Activated CD4-positive, alpha-beta T cell treated with anti-CD3 and anti-CD28 coated beads, Interleukin-2, amount 50 U/mL, for 1 hour (primary cell): ENCODE measurements at regions not wholly inside any gene's neighbourhood (a gene's known extent, or its start where the extent isn't known, plus 50 kb on each side); places are given as distances from the start of the nearest gene placed in this dataset.

ENCODE experiments used
- DNase-seq: peaks from one replicate; pipeline ENCODE4 v3.0.0-alpha.2; 2020

GRCh38 chr22:48644108-48644507 is 1183.6 kb downstream of the BRD1 start:
- no peak for DNase-seq

- no peak for DNase-seq
Measured at GRCh38 chr22:48643066-48643731, 1184.5 kb downstream of the BRD1 start.

- DNase-seq: no peak
Measured at GRCh38 chr22:48642550-48642949, 1185.1 kb downstream of the BRD1 start.

GRCh38 chr22:48641906-48642475 is 1185.7 kb downstream of the BRD1 start:
- DNase-seq: no peak

- no peak for DNase-seq
Measured at GRCh38 chr22:48640890-48641841, 1186.5 kb downstream of the BRD1 start.

- no peak for DNase-seq
Measured at GRCh38 chr22:48639896-48640748, 1187.6 kb downstream of the BRD1 start.

- no peak for DNase-seq
Measured at GRCh38 chr22:48639021-48639795, 1188.5 kb downstream of the BRD1 start.

- no peak for DNase-seq
Measured at GRCh38 chr22:48637231-48637630, 1190.4 kb downstream of the BRD1 start.

GRCh38 chr22:48636746-48637145 is 1190.9 kb downstream of the BRD1 start:
- no peak for DNase-seq

- no peak for DNase-seq
Measured at GRCh38 chr22:48635816-48636215, 1191.9 kb downstream of the BRD1 start.

GRCh38 chr22:48635031-48635430 is 1192.6 kb downstream of the BRD1 start:
- no peak for DNase-seq

- DNase-seq: no peak
Measured at GRCh38 chr22:48633996-48634836, 1193.5 kb downstream of the BRD1 start.

- DNase-seq: no peak
Measured at GRCh38 chr22:48632646-48633246, 1194.9 kb downstream of the BRD1 start.

GRCh38 chr22:48631288-48631863 is 1196.3 kb downstream of the BRD1 start:
- no peak for DNase-seq

GRCh38 chr22:48630848-48631247 is 1196.8 kb downstream of the BRD1 start:
- no peak for DNase-seq

GRCh38 chr22:48630433-48630754 is 1197.3 kb downstream of the BRD1 start:
- DNase-seq: no peak

GRCh38 chr22:48629631-48630432 is 1197.8 kb downstream of the BRD1 start:
- DNase-seq: no peak

GRCh38 chr22:48628891-48629543 is 1198.7 kb downstream of the BRD1 start:
- no peak for DNase-seq

- no peak for DNase-seq
Measured at GRCh38 chr22:48627966-48628365, 1199.7 kb downstream of the BRD1 start.
